Ishikawa (cell line): ENCODE measurements at regions not wholly inside any gene's neighbourhood (a gene's known extent, or its start where the extent isn't known, plus 50 kb on each side); places are given as distances from the start of the nearest gene placed in this dataset.

Source experiments
- CEBPB ChIP-seq: IDR thresholded peaks from 2 replicates; pipeline ENCODE4 v1.6.1; 2012
- EP300 ChIP-seq: IDR thresholded peaks from 2 replicates; pipeline ENCODE4 v1.6.1; 2012; ENCODE audit warnings: borderline replicate concordance
- FOXM1 ChIP-seq: IDR thresholded peaks from 2 replicates; pipeline ENCODE4 v1.6.1; 2012; ENCODE audit warnings: low read depth, borderline replicate concordance
- MAX ChIP-seq: IDR thresholded peaks from 2 replicates; pipeline ENCODE4 v1.6.1; 2012
- NFIC ChIP-seq: IDR thresholded peaks from 2 replicates; pipeline ENCODE4 v1.6.1; 2012
- RAD21 ChIP-seq: IDR thresholded peaks from 2 replicates; pipeline ENCODE4 v1.6.1; 2012; ENCODE audit warnings: low read depth
- REST ChIP-seq: IDR thresholded peaks from 2 replicates; pipeline ENCODE4 v1.6.1; 2012; ENCODE audit warnings: low read depth, mild to moderate bottlenecking
- TAF1 ChIP-seq: IDR thresholded peaks from 2 replicates; pipeline ENCODE4 v1.6.1; 2012; ENCODE audit warnings: low read depth, mild to moderate bottlenecking
- TCF12 ChIP-seq: IDR thresholded peaks from 2 replicates; pipeline ENCODE4 v1.6.1; 2012; ENCODE audit warnings: low read depth
- TEAD4 ChIP-seq: IDR thresholded peaks from 2 replicates; pipeline ENCODE4 v1.6.1; 2012
- USF1 ChIP-seq: IDR thresholded peaks from 2 replicates; pipeline ENCODE4 v1.6.1; 2012
- YY1 ChIP-seq: IDR thresholded peaks from 2 replicates; pipeline ENCODE4 v1.6.1; 2012; ENCODE audit warnings: low read depth
- ZBTB7A ChIP-seq: IDR thresholded peaks from 2 replicates; pipeline ENCODE4 v1.6.1; 2012; ENCODE audit warnings: low read depth

GRCh38 chr13:85618521-85618920 is 180.7 kb downstream of the SLITRK6 start:
- TF ChIP-seq USF1, result no peak
- no peak for TF ChIP-seq NFIC
- no peak for TF ChIP-seq YY1
- TF ChIP-seq EP300, result no peak
- no peak for TF ChIP-seq CEBPB
- TF ChIP-seq ZBTB7A, result no peak
- TF ChIP-seq TAF1, result no peak
- no peak for TF ChIP-seq REST
- TF ChIP-seq MAX, result no peak
- no peak for TF ChIP-seq RAD21
- TF ChIP-seq TCF12, result no peak
- TF ChIP-seq FOXM1, result no peak
- TF ChIP-seq TEAD4, result no peak
